ENCODE measurements at regions not wholly inside any gene's neighbourhood (a gene's known extent, or its start where the extent isn't known, plus 50 kb on each side); places are given as distances from the start of the nearest gene placed in this dataset.

DNA sequence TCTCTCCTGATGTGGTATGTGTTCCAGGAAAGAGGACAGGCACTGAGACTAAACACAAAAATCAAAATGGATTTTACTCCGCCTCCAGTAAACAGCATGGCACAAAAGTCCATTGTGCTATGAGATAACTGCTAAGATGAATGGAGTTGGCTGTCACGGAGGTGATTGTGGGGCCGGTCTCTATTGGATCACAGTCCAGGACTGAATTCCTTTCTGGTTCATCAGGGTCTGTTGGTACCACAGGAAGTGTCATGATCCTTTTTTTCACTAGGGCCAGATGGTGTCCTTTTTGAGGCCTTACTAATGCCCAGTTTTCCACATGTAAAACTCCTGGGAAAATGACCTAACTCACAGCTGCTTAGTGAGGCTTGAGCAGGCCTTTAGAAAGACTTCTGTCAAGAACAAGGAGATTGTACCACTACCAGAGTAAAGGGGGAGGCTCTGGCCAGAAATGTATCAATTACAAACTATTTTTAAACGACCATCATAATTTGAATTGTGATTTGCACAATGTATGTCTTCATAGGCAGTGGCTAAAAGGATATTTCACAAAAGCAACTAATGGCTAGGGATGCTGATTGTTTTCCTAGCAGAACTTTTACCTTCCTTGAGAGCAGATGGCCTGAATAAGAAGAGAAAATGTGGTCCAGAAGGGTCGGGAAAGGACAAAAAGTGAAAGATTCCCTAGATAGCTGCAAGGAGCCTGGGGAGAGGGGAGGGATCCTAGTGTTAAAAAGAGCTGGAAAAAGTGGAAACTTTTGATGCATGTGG lies 192.2 kb upstream of the POU3F2 start:
- Histone ChIP-seq H3K27me3 (replicated peaks in 1 of 4; ENCODE audit: control insufficient read depth in 3 of 4, extremely low read depth in 1 of 4, insufficient read depth in 3 of 4, low read length in 3 of 4) (no peaks in the 10 kb centered on the region), H3K79me2 (ENCODE audit: control insufficient read depth in 1 of 2, insufficient read depth in 2 of 2, low read length in 2 of 2) (no peaks in the 10 kb centered on the region), H2AFZ (ENCODE audit: low read length) (0 out of 2 replicates have a peak overlapping the region, but pooled peaks have one; percentile 8), H2BK120ac (replicated peaks; ENCODE audit: low read depth, low read length) (no peak overlapping the region), H3K4me1 (replicated peaks in 1 of 4; ENCODE audit: control insufficient read depth in 3 of 4, insufficient read depth in 4 of 4, low read length in 3 of 4) (peaks cover 5 to 17% (median 12%) of the 10 kb centered on the region in 4 experiments; a peak in 6 of 7 replicates), H2BK5ac (ENCODE audit: low read depth, low read length) (no peak overlapping the region), H3K9me3 (ENCODE audit: insufficient read depth in 2 of 2, low read depth in 1 of 2, low read length in 1 of 2) (no peaks in the 10 kb centered on the region), H2BK20ac (ENCODE audit: low read length) (no peak overlapping the region), H3K56ac (replicated peaks; ENCODE audit: insufficient read length, low read depth, low read length) (no peak overlapping the region), H4K91ac (replicated peaks; ENCODE audit: insufficient read length, low read length) (no peak overlapping the region), H3K23ac (ENCODE audit: insufficient read length) (no peak overlapping the region), H3K79me1 (ENCODE audit: low read depth, low read length) (no peaks in the 10 kb centered on the region), H3K27ac (ENCODE audit: low read depth, low read length) (no peak overlapping the region), H3K4me2 (ENCODE audit: insufficient read depth in 1 of 2, low read depth in 2 of 2, low read length in 2 of 2) (no peak overlapping the region), H3K9ac (replicated peaks in 1 of 4; ENCODE audit: extremely low read depth in 1 of 4, low read depth in 3 of 4, low read length in 3 of 4) (no peak overlapping the region), H3K4ac (replicated peaks; ENCODE audit: insufficient read length, low read depth, low read length) (no peak overlapping the region), H3K4me3 (ENCODE audit: extremely low read depth in 1 of 4, insufficient read depth in 2 of 4, low read depth in 3 of 4, low read length in 4 of 4) (no peak overlapping the region), H2BK15ac (ENCODE audit: low read length) (no peak overlapping the region), H4K20me1 (replicated peaks in 1 of 2; ENCODE audit: control insufficient read depth in 1 of 2, insufficient read depth in 2 of 2, low read length in 2 of 2) (no peaks in the 10 kb centered on the region), H4K5ac (ENCODE audit: insufficient read length, low read depth, low read length) (no peak overlapping the region), H3K23me2 (ENCODE audit: low read depth, low read length) (no peaks in the 10 kb centered on the region), H2AK5ac (ENCODE audit: low read depth, low read length) (no peak overlapping the region), H3K18ac (ENCODE audit: extremely low read depth, low read length) (no peak overlapping the region), H2BK12ac (ENCODE audit: low read depth, low read length) (no peak overlapping the region), H4K8ac (ENCODE audit: extremely low read depth, insufficient read depth, low read length) (no peak overlapping the region), H3K14ac (ENCODE audit: insufficient read length) (no peak overlapping the region), H3K36me3 (ENCODE audit: control insufficient read depth in 2 of 4, insufficient read depth in 4 of 4, low read length in 3 of 4) (no peaks in the 10 kb centered on the region)
- FAIRE-seq, result no peak
- DNase-seq (ENCODE audit: low read depth in 1 of 2, low spot score in 2 of 2), result no peak
- ChIA-PET POLR2A (ENCODE audit: partially characterized antibody) (interaction anchor here (0.6 kb wide), 1 partner anchor 121 kb away, joined by 4 read pairs; no protein-coding TSS in a partner anchor), CTCF (ENCODE audit: partially characterized antibody) (no interaction called here)
- WGBS, 2 experiments (ENCODE audit: extremely low coverage in 1 of 2, insufficient coverage in 1 of 2, insufficient read length in 1 of 2, insufficient replicate concordance in 2 of 2, low coverage in 1 of 2, low lambda C conversion rate in 2 of 2, missing lambda C conversion rate in 1 of 2), result 72% methylated on average over 5 of the region's 5 CpGs; no CpG with 5 or more reads in 1 of the 2 experiments
- no peak for TF ChIP-seq RNF2 (IDR thresholded peaks at IDR 0.05; ENCODE audit: borderline replicate concordance, low read depth, low read length, missing control alignments, poor library complexity, severe bottlenecking)
- no peak for TF ChIP-seq RBBP5 (IDR thresholded peaks at IDR 0.05; ENCODE audit: borderline replicate concordance, low read depth, low read length)
- TF ChIP-seq KDM4A (IDR thresholded peaks at IDR 0.05; ENCODE audit: low read depth, low read length, severe bottlenecking), result no peak
- TF ChIP-seq, protein P1, sequence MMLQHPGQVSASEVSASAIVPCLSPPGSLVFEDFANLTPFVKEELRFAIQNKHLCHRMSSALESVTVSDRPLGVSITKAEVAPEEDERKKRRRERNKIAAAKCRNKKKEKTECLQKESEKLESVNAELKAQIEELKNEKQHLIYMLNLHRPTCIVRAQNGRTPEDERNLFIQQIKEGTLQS (IDR thresholded peaks at IDR 0.05; ENCODE audit: insufficient read depth, low read depth, low read length), result no peak
- no peak for TF ChIP-seq SIX5 (IDR thresholded peaks at IDR 0.05; ENCODE audit: low read depth, low read length)
- no peak for TF ChIP-seq SRF (IDR thresholded peaks at IDR 0.05; ENCODE audit: low read depth, low read length)
- no peak for TF ChIP-seq CBX8 (IDR thresholded peaks at IDR 0.05; ENCODE audit: borderline replicate concordance, low read depth, low read length)
- no peak for TF ChIP-seq SIRT6 (IDR thresholded peaks at IDR 0.05; ENCODE audit: low read length)
